ENCODE measurements at regions not wholly inside any gene's neighbourhood (a gene's known extent, or its start where the extent isn't known, plus 50 kb on each side); places are given as distances from the start of the nearest gene placed in this dataset.

DNA sequence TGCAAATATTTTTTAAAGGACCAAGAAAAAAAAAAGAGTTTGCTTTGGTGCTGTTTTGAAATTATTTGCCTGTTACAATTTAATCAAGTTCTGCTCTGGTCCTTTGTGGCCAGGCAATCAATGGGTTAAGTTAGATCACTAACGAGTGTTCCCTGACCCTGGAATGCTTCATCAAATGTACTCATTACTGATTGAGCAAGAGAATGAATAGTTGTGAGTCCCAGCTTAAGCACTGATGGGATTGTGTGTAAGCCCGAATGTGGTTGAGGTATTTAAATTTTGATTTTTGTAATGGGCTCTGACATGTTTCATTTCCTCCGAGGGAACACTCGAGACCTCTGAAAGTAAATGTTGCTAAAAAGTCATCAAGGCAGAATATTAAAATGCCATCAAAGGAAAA, 699.1 kb downstream of the MCTP2 start:
- TF ChIP-seq, protein P1, sequence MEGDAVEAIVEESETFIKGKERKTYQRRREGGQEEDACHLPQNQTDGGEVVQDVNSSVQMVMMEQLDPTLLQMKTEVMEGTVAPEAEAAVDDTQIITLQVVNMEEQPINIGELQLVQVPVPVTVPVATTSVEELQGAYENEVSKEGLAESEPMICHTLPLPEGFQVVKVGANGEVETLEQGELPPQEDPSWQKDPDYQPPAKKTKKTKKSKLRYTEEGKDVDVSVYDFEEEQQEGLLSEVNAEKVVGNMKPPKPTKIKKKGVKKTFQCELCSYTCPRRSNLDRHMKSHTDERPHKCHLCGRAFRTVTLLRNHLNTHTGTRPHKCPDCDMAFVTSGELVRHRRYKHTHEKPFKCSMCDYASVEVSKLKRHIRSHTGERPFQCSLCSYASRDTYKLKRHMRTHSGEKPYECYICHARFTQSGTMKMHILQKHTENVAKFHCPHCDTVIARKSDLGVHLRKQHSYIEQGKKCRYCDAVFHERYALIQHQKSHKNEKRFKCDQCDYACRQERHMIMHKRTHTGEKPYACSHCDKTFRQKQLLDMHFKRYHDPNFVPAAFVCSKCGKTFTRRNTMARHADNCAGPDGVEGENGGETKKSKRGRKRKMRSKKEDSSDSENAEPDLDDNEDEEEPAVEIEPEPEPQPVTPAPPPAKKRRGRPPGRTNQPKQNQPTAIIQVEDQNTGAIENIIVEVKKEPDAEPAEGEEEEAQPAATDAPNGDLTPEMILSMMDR (IDR thresholded peaks at IDR 0.05), result no peak
- no peak for TF ChIP-seq POLR2AphosphoS5 (IDR thresholded peaks at IDR 0.05)

Data from suprapubic skin (tissue), 3 donors.